ENCODE measurements at regions not wholly inside any gene's neighbourhood (a gene's known extent, or its start where the extent isn't known, plus 50 kb on each side); places are given as distances from the start of the nearest gene placed in this dataset.
A peak's percentile ranks its signal among the peaks of the same experiment; 100 is the strongest.

- peak overlapping the region; percentile 92 for H3K27ac Mint-ChIP-seq
- peaks cover 47% of the 10 kb centered on the region for H3K36me3 Mint-ChIP-seq (ENCODE audit: low read depth)
- H3K4me1 ChIP-seq (ENCODE audit: insufficient read depth, low read length) = peaks cover 66% of the 10 kb centered on the region
- DNase-seq (peak; percentile 56 to 96 (median 72)), ATAC-seq (ENCODE audit: poor library complexity) (peak; percentile 90)
- CTCF ChIA-PET = interaction anchor here (7.6 kb wide), 1 partner anchor 16 kb away, joined by 50 read pairs; no protein-coding TSS in a partner anchor
- H3K27ac ChIP-seq (ENCODE audit: low read depth in 1 of 2, low read length in 2 of 2) = peak overlapping the region; percentile 85 to 92
- H3K4me1 Mint-ChIP-seq (ENCODE audit: low read depth) = peaks cover 93% of the 10 kb centered on the region
- peaks cover 18% of the 10 kb centered on the region for H3K36me3 ChIP-seq (ENCODE audit: insufficient read depth, low read length)
- H3K27me3 Mint-ChIP-seq = no peaks in the 10 kb centered on the region
- H3K9me3 Mint-ChIP-seq = no peaks in the 10 kb centered on the region
- H3K4me3 Mint-ChIP-seq = peak overlapping the region; percentile 92
- POLR2A ChIA-PET = interaction anchor here (0.6 to 2.3 kb wide), 27 partner anchors 9 to 708 kb away, joined by 3 to 25 read pairs (median 5); partner anchors contain the start of gene TMEM209
- intact Hi-C loops (cut with DNase I, micrococcal nuclease) = loop anchor here in 1 of 2 experiments (1.0 to 5.0 kb wide), 4 partner anchors 30 to 129 kb away; no protein-coding TSS in a partner anchor
- no peaks in the 10 kb centered on the region for H3K27me3 ChIP-seq (ENCODE audit: control insufficient read depth in 1 of 2, insufficient read depth in 2 of 2, low read length in 2 of 2)
- no peak for TF ChIP-seq CTCF (IDR thresholded peaks at IDR 0.05)
- H3K9me3 ChIP-seq (ENCODE audit: control insufficient read depth in 1 of 2, insufficient read depth in 1 of 2, low read length in 2 of 2) = no peaks in the 10 kb centered on the region
- H3K4me3 ChIP-seq (ENCODE audit: low read length) = peak overlapping the region; percentile 61
These were observed 179.0 kb upstream of the KLF14 start for GRCh38 chr7:130912862-130913638.

GRCh38 chr7:130913639-130914553 is 179.9 kb upstream of the KLF14 start:
- peaks cover 54% of the 10 kb centered on the region for H3K36me3 Mint-ChIP-seq (ENCODE audit: low read depth)
- intact Hi-C loops (cut with DNase I, micrococcal nuclease) = loop anchor here in 1 of 2 experiments (1.0 to 5.0 kb wide), 4 partner anchors 29 to 128 kb away; no protein-coding TSS in a partner anchor
- Histone ChIP-seq H3K36me3 (ENCODE audit: insufficient read depth, low read length) (peaks cover 17% of the 10 kb centered on the region), H3K4me3 (ENCODE audit: low read length) (peak overlapping the region; percentile 61), H3K27me3 (ENCODE audit: control insufficient read depth in 1 of 2, insufficient read depth in 2 of 2, low read length in 2 of 2) (no peaks in the 10 kb centered on the region), H3K4me1 (ENCODE audit: insufficient read depth, low read length) (peaks cover 74% of the 10 kb centered on the region), H3K27ac (ENCODE audit: low read depth in 1 of 2, low read length in 2 of 2) (peak overlapping the region; percentile 85 to 92), H3K9me3 (ENCODE audit: control insufficient read depth in 1 of 2, insufficient read depth in 1 of 2, low read length in 2 of 2) (no peaks in the 10 kb centered on the region)
- H3K9me3 Mint-ChIP-seq = no peaks in the 10 kb centered on the region
- H3K27ac Mint-ChIP-seq = peak overlapping the region; percentile 92
- peak overlapping the region; percentile 92 for H3K4me3 Mint-ChIP-seq
- ChIA-PET POLR2A (interaction anchor here (0.6 to 2.3 kb wide), 27 partner anchors 9 to 197 kb away, joined by 3 to 25 read pairs (median 5); no protein-coding TSS in a partner anchor), CTCF (interaction anchor here (1.6 to 7.6 kb wide), 2 partner anchors 9 to 17 kb away, joined by 5 to 50 read pairs; no protein-coding TSS in a partner anchor)
- no peaks in the 10 kb centered on the region for H3K27me3 Mint-ChIP-seq
- ATAC-seq (ENCODE audit: poor library complexity) (no peak), DNase-seq (no peak)
- no peak for TF ChIP-seq CTCF (IDR thresholded peaks at IDR 0.05)
- H3K4me1 Mint-ChIP-seq (ENCODE audit: low read depth) = peaks cover 97% of the 10 kb centered on the region
